ENCODE measurements at regions not wholly inside any gene's neighbourhood (a gene's known extent, or its start where the extent isn't known, plus 50 kb on each side); places are given as distances from the start of the nearest gene placed in this dataset.
"Not testable (repeated sequence)": the region's sequence is repeated elsewhere in the genome, so short reads cannot be mapped to it uniquely, and the experiment has no call there.

DNA sequence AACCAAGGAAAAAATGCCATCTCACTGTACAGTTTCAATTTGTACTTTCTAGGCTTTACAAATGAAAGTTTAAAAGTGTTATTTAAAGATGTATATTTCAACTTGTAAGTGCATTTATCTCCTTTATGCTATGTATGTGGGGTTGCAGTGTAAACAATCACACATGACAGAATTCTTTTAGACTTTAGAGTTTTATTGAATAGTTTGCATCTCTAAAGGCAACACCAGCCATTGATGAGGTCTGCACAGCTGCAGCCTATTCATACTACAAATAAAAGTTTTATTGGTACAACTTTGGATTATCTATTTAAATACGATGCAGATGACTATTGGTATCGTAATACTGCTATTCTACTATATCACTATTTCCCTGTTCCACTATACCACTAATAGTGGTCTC is 894.4 kb upstream of the B3GALT2 start:
- no peak for DNase-seq

DNA sequence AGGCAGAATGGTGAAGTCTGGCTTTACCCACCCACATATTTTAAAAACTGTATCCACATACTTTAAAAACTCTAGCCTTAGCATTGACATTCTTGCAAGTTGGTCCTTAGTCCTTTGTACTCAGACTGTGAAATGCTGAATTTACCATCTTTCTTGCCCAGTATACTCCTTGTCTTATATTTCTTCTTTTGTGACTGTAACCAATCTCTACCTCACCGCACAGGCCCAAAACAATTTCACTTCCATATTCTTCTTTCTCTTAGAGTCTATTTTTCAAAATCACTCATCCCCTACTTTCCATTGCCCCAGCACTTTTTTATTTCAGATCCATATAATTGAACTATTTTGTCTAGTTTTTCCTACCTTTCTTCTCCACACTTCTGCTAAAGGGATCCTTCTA is 892.4 kb upstream of the B3GALT2 start:
- no peak for DNase-seq

DNA sequence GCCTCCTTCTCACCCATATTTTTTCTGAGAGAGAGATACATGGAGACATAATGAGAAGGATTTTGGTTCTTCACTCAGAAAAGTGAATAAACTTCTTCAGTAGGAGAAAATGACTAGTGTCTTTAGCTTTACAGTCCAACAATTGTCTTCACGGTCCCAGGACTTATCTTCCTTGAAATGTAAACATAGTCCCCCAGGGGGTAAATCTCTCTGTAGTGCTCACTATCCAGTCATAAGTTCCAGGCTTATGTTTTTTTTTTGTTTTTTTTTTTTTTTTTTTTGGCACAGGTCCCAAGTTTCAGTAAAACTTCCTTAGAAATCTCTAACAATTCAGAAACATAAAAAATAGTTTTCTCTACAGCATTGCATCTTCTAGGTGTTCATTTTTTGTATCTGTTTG is 890.2 kb upstream of the B3GALT2 start:
- DNase-seq = no peak

DNA sequence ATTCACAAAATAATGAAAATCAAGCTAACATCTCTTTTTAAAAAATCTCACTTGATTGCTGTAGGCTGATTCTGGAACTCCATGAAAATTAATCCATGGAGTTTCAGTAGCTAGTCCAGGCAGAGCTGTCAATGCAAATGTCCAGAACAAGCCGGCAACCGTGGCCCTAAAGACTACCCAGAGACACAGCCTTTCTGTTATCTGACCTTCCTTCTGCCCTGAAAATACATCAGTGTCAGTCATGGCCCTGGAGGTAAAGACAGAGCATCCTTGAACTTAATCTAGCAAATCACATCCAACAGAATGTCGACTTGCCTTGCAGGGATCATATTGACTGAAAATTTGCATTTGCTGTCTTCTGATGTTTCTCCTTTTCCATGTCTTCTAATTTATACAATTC is 887.4 kb upstream of the B3GALT2 start:
- no peak for DNase-seq

DNA sequence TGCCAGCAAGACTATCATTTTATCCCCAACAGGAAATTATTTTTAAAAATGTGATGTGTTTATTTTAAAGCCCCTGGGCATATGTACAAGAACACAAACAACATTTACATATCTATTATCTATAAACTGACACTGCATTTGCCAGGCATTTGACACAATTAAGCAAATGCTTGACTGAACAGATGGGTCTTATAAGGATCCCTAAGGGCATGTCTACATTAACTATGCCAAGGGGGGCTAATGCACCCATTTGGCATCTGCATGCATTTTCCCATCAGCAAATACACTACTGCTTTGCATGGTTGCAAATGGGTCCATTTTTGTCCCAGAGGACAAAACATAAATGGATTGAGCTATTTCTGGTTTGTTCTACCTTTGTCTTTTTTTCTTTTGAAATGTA is 884.8 kb upstream of the B3GALT2 start:
- DNase-seq = no peak

DNA sequence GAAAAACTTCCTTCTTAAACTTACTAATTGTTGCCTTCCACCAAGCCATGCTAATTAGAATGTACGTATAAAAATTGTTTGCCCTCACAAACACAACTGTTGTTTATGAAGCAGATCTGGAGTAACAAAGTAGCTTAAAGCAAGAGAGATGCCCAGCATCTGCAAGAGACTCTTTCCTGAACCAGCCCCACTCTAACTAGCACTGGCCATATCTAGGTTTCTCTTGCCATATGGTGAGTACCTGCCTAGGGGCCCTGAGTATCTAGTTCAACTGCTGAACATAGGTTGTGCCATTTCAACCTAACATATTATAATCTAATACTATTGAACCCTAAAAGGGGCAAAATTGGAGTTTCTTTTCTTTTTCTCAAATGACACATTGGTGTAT is 883.4 kb upstream of the B3GALT2 start:
- no peak for DNase-seq

GRCh38 chr1:194069168-194069830 is 882.9 kb upstream of the B3GALT2 start:
- DNase-seq = no peak

DNA sequence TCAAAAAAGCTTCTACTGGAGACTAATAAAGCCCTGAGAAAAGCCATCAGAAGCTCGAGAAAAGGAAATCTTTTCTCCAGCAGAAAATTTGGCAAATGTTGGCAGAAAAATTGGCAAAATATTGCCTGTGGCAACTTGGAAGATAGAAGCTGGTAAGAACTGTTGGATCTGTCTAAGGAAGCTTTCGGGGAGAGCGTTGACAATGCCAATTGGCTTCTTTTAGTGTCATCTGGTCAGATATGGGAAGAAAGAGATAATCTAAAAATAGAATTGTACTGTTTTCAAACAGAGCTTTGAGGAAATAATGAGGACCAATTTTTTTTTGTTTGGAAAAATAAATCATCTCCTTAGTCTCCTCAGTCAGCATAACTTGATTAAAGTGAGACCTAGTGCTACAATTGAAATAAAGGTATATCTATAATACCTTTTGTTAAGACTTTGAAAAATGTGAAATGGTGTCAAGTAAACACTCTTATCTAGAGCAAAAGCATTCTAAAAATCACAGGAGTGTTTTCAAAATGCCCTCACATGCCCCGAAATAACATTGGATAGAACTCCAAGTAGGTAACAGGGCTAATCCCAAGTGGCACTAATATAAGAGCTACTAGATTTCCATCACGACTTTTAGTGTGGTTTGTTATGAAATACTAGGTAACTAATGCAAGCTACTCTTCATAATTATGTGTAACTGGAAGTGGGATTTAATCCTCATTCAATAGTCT is 882.2 kb upstream of the B3GALT2 start:
- no peak for DNase-seq

DNA sequence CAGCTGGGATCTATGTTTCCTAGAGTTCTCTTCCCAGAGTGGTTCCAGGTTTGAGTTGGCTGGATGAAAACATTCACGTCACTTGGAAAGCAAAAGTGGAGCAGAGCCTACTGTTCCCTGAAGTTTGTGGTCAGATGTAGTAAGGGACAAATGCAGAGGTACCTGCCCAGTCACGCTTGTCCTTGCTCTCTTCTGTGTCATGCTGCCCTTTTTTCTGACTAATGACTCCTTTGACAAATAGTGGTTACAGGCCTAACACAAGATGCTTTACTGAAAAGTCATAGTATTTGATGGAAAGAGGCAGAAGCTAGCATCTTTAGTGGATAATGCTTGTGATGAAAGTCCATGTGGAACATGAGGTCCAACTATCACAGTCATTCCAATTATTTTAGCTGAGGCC is 881.4 kb upstream of the B3GALT2 start:
- no peak for DNase-seq

GRCh38 chr1:194062962-194063361 is 876.5 kb upstream of the B3GALT2 start:
- DNase-seq = no peak

- DNase-seq = no peak
Observed at GRCh38 chr1:194062526-194062925, 876.1 kb upstream of the B3GALT2 start.

DNA sequence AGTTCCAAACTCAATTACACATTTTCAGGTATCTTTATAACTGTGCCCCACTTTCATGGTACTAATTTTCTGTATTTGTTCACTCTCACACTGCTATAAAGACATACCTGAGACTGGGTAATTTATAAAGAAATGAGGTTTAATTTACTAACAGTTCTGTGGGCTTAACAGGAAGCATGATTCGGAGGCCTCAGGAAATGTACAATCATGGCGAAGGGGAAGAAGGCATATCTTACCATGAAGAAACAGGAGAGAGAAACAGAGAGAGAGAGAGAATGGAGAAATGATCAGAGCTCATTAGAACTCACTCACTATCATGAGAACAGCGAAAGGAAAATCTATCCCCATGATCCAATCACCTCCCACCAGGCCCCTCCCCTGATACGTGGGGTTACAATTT is 874.1 kb upstream of the B3GALT2 start:
- no peak for DNase-seq

DNA sequence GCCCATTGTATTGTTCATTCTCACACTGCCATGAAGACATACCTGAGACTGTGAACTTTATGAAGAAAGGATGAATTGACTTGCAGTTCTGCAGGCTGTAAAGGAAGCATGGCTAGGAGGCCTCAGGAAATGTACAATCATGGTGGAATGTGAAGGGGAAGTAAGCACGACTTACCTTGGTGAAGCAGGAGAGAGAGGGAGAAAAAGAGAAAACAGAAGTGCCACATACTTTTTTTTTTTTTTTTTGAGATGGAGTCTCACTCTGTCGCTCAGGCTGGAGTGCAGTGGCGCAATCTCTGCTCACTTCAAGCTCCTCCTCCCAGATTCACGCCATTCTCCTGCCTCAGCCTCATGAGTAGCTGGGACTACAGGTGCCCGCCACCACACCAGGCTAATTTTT is 871.9 kb upstream of the B3GALT2 start:
- DNase-seq = not testable (repeated sequence)

DNA sequence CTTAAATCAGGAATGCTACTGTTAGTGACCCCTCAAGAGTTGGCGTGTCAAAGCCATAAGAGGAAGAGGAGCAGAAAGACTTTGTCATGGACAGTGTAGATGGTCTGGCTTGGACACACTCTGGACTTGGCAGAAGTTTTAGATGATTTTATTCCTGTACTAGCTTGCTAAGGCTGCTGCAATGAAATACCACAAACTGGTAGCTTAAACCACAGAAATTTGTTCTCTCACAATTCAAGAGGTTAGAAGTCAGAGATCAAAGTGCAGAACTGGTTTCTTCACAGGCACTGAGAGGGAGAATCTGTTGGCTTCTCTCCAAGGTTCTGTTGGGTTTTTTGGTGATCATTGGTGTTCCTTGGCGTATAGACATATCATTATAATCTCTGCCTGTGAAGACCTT is 869.8 kb upstream of the B3GALT2 start:
- DNase-seq = no peak

GRCh38 chr1:194055536-194055935 is 869.1 kb upstream of the B3GALT2 start:
- no peak for DNase-seq

DNA sequence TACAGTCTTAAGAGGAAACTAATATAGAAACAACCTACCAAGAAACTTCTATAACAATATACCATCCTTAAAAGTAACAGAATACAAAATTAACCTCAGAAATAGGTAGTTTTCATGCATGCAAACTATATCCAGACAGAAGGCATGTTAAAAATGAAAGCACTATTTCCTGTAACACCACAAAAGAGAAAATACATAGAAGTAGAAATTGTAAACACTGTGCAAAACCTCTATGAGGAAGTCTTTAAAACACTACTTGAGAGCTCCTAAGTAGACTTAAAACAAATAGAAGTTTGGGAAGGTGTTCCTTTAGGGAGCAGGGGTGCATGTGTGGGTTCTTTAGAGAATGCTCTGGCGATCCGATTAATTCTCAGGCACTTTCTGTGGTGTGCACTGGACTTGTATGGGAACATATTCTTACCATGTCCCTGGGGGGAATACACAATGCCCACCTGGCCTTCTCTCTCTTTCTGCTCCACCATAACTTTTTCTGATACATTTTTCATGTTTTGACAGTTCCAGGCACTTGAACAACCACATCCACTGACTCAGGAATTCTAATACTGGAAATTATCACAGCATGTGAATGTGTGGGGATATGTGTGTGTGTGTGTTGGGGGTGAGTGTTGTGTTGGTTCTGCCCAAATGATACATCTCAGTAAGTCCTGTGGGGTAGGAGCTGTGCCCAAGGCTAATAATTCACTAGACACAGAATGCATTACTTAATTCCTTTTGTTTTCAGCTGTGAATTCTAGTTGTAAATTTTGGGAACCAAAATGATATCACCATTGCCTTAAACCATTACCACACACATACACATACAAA is 866.3 kb upstream of the B3GALT2 start:
- DNase-seq = no peak

GRCh38 chr1:194047921-194048320 is 861.5 kb upstream of the B3GALT2 start:
- no peak for DNase-seq

- DNase-seq = no peak
Observed at GRCh38 chr1:194047206-194047605, 860.8 kb upstream of the B3GALT2 start.

DNA sequence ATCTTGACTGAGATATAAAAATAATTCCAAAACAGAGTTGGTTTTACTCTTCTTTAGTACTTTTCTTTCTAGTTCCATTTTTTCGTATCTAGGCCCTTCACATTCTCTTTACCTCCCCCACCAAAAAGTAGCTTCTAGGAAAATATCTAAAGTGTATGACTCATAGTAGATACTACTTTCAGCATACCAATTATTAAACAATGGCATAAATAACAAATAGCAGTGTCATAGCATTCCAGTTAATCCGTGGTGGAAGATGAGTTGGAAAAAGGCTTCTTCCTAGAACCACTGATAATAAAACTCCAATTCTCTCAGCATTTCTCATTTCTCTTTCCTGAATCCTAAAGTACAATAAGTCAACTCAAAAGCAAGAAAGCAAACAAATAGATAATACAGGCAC is 859.0 kb upstream of the B3GALT2 start:
- DNase-seq = no peak

- no peak for DNase-seq
Observed at GRCh38 chr1:194044892-194045291, 858.5 kb upstream of the B3GALT2 start.

DNA sequence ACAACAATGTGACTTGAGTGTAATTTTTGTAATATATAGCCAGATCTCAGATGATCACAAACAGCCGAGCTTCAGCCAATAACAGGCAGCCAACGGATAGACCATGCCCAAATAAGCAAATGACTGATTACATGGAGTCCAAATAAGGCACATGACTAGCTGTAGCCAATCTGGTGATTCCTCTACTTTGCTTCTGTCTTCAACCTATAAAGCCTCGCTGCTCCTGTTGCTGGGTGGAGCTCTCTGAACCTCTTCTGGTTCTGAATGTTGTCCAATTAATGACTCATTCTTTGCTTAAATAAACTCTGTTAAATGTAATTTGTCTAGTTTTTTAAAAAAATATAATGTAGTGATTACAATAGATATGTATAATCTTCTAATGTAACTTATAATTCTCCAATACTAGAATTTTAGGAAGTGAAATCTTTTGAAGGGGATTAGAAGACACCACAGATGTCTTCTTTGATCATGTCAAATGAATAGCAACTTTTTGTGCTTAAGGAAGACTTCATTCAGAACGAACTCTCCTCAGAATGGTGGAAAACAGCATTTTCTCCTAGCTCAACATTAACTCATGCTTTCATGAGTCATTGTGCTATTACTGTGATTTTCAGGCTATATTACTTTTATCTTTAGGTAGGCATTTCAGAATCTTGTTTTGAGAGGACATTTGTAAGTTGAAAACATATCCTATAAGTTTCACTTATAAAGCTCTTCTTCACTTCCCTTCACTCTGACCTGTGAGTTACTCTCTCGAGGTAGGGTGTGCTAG is 857.8 kb upstream of the B3GALT2 start:
- DNase-seq = no peak

DNA sequence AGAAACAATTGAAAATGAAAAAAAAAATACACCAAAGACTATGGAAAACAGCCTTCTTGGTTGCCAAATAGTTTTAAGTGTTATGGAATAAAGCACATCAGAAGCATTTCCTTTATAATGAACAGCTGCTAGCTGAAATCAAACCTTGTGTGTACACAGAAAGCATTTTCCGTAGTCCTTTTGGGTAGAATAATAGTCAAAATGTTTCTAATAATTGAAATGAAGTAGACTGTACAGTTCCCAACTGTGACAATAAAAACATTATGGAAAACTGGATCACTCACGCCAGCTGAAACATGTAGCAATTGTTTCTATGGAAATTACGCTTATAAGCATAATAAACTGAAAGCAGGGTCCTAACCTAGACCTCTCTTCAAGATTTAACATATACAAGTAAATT is 856.3 kb upstream of the B3GALT2 start:
- no peak for DNase-seq

DNA sequence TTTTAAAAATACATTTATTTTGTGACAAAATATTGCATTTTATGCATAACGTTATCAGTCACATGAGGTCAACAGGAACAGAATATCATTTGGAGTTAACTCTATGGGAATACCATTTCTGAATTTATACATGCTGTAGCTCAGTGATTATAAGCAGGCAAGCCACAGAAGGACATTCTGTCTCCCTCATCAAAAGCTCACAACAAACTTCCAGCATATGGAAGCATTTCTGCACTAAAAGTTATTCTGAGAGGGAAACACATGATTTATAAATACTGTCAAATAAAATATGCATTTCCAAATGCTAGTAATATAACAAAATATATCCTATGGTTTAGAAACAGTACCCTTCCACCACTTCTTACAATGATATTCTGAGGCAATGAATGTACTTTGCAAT is 854.1 kb upstream of the B3GALT2 start:
- no peak for DNase-seq

Measured in activated naive CD4-positive, alpha-beta T cell treated with Interleukin-2 at 50 U/mL for 16 hours (primary cell).